SU-DHL-6 (cell line): ENCODE measurements at regions not wholly inside any gene's neighbourhood (a gene's known extent, or its start where the extent isn't known, plus 50 kb on each side); places are given as distances from the start of the nearest gene placed in this dataset.

Experiments
- H2AFZ ChIP-seq: fragments of 200-600 bp; sonication (generic); 2 replicates; pipeline ENCODE4 v1.6.1; 2014; ENCODE audit warnings: low read depth, mild to moderate bottlenecking, moderate library complexity, mixed read lengths, antibody characterized with exemption, low read length; ENCODE audit not compliant: severe bottlenecking
- H3F3A ChIP-seq: fragments of 200-600 bp; shearing (Covaris generic); 2 replicates; pipeline ENCODE4 v1.6.0; 2016; ENCODE audit warnings: antibody characterized with exemption, mild to moderate bottlenecking; ENCODE audit not compliant: insufficient read depth
- H3K27ac ChIP-seq: fragments of 200-600 bp; sonication (generic); 2 replicates; pipeline ENCODE4 v1.5.1; 2016; ENCODE audit warnings: low read depth, mild to moderate bottlenecking, low read length, moderate library complexity, mixed read lengths
- H3K27me3 ChIP-seq: fragments of 200-600 bp; sonication (generic), shearing (Covaris generic); 2 replicates; pipeline ENCODE4 v1.6.0; 2014; ENCODE audit warnings: mild to moderate bottlenecking, low read length
- H3K36me3 ChIP-seq: fragments of 200-600 bp; sonication (generic); 2 replicates; pipeline ENCODE4 v1.6.1; 2014; ENCODE audit warnings: mild to moderate bottlenecking, low read length, mixed read lengths
- H3K4me2 ChIP-seq: fragments of 300-600, 200-600 bp; shearing (Covaris generic), sonication (generic); 2 replicates; pipeline ENCODE4 v1.6.0; 2014; ENCODE audit warnings: low read length, low read depth, mild to moderate bottlenecking; ENCODE audit not compliant: poor library complexity, severe bottlenecking
- H3K4me3 ChIP-seq: fragments of 200-600 bp; sonication (generic); 2 replicates; pipeline ENCODE4 v1.5.1; 2014; ENCODE audit warnings: antibody characterized with exemption, low read length, mild to moderate bottlenecking, mixed read lengths; ENCODE audit not compliant: insufficient read depth, poor library complexity, severe bottlenecking
- H3K79me2 ChIP-seq: fragments of 200-600 bp; sonication (generic); 2 replicates; pipeline ENCODE4 v1.6.1; 2014; ENCODE audit warnings: mild to moderate bottlenecking, low read length, moderate library complexity; ENCODE audit not compliant: insufficient read depth
- H3K9ac ChIP-seq: fragments of 200-600 bp; sonication (generic); 2 replicates; pipeline ENCODE4 v1.7.0; 2014; ENCODE audit warnings: mild to moderate bottlenecking, low read length
- H3K9me2 ChIP-seq: fragments of 200-600 bp; sonication (generic); replicated peaks from 2 replicates; pipeline ENCODE4 v1.6.1; 2014; ENCODE audit warnings: low read length; ENCODE audit not compliant: insufficient read depth
- H3K9me3 ChIP-seq: fragments of 200-600 bp; sonication (generic); 2 replicates; pipeline ENCODE4 v1.6.1; 2014; ENCODE audit warnings: low read length, mixed read lengths; ENCODE audit not compliant: insufficient read depth
- H4K20me1 ChIP-seq: fragments of 200-600 bp; sonication (generic); 2 replicates; pipeline ENCODE4 v1.6.1; 2014; ENCODE audit warnings: low read depth, mild to moderate bottlenecking, antibody characterized with exemption, low read length, moderate library complexity, mixed read lengths
- CTCF ChIP-seq: fragments of 200-600 bp; sonication (generic); IDR thresholded peaks from one replicate; pipeline ENCODE4 v1.5.1; 2017; ENCODE audit warnings: antibody characterized with exemption, mild to moderate bottlenecking, low read length, moderate library complexity; ENCODE audit not compliant: insufficient read depth, poor library complexity, severe bottlenecking
- EZH2phosphoT487 ChIP-seq: fragments of 200-600 bp; sonication (generic), shearing (Covaris generic); conservative IDR thresholded peaks from 2 replicates; pipeline ENCODE4 v1.6.1; 2018; ENCODE audit warnings: mild to moderate bottlenecking, antibody characterized with exemption, low read length, moderate library complexity, mixed read lengths

DNA sequence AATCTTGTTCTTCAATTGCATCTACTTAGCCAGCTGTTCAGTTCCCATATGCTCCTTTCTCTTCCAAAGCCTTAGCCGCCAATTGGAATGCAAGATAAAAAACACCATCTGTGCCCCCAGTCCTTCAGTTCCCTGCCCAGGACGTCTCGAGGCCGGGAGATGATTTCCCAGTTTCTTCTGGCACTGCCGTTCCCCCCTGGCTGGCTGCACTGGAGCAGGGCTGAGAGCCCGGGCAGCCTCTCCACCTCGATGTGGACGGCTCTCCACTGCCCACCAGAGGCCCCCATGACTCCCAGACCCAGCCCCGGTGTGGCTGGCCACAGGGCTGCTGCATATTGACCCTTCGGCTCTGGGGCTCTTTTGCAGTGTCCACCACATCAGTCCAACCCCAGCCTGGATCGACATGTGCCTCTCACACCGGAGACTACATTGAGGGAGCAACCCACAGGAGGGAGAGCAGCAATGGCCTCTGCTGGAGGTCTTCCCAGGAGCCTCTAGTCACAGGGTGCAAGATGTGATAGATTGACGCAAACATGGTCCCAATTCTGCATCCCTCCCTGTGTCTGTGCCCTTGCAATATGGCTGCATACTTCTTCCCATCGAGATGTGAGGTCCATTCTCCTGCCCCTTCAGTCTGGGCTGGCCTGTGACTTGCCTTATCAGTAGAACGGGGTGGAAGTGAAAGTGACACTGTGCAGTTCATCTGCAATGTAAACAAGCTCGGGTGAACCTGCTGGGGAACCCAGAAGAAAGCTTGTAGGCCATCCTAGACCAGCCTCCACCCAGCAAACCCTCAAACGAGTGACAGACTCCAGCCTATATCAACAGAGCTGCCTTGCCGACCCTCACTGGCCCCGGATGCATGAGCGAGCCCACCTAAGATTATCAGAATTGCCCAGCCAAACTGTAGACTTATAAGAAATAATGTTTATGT lies 52.3 kb upstream of the PRR20G start:
- no peak overlapping the region for H3K27ac ChIP-seq
- H2AFZ ChIP-seq, result no peak overlapping the region
- no peaks in the 10 kb centered on the region for H3K9me2 ChIP-seq
- no peaks in the 10 kb centered on the region for H3K36me3 ChIP-seq
- H3F3A ChIP-seq, result no peaks in the 10 kb centered on the region
- no peak overlapping the region for H3K9ac ChIP-seq
- no peaks in the 10 kb centered on the region for H3K9me3 ChIP-seq
- no peak overlapping the region for H3K4me2 ChIP-seq
- 0 out of 2 replicates have a peak, but pooled peaks cover 6% of the 10 kb centered on the region for H3K27me3 ChIP-seq
- H3K4me3 ChIP-seq, result no peak overlapping the region
- TF ChIP-seq EZH2phosphoT487, result no peak
- TF ChIP-seq CTCF, result no peak
- H3K79me2 ChIP-seq, result no peaks in the 10 kb centered on the region
- no peaks in the 10 kb centered on the region for H4K20me1 ChIP-seq

DNA sequence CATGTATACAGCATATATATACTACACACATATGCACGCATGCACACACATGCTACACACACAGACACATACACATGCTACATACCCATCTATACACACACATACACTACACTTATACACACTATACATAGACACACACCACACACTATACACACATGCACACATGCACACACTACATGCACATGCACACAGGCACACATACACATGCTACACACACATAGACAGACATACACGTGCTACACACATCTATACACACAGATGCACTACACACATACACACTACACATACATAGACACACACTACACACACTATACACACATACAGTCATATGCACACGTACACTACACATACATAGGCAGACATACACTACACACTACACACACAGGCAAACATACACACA lies 51.2 kb upstream of the PRR20G start:
- Histone ChIP-seq H3K36me3 (no peaks in the 10 kb centered on the region), H3K79me2 (no peaks in the 10 kb centered on the region), H3K9me2 (no peaks in the 10 kb centered on the region), H3K27ac (no peak overlapping the region), H2AFZ (no peak overlapping the region), H3K4me2 (no peak overlapping the region), H3K9me3 (no peaks in the 10 kb centered on the region), H3K4me3 (no peak overlapping the region), H3F3A (no peaks in the 10 kb centered on the region), H4K20me1 (no peaks in the 10 kb centered on the region), H3K9ac (no peak overlapping the region), H3K27me3 (0 out of 2 replicates have a peak, but pooled peaks cover 3% of the 10 kb centered on the region)
- TF ChIP-seq EZH2phosphoT487 (no peak), CTCF (no peak)

DNA sequence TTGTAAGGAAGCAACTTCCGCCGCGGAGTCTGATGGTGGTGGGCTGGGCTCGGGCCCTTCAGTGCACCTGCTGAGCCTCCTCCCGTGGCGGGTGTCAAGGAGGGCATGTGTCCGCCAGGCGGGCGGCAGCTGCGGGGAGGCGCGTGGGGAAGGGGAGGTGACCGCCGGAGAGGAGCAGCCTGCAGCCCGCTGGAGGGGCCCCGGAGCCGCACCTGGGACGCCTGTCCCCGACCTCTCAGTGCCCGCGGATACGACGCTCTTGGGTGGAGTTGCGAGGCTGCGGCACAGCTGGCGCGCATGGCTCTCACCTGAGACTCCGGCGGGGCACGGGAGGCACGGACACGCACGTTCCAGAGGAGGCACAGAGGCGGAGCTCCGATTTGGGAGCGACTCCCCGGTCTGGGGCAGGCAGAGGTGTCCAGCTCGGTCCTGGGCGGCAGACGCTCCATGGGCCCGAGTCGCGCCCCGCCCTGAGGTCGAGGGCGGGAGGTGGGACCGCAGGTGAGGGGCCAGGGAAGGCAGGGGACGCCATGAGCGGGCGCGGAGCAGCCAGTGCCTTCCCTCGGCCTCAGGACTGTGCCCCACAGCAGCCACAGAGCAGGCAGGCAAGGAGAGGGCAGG lies 50.2 kb upstream of the PRR20G start:
- Histone ChIP-seq H3K9ac (no peak overlapping the region), H3K9me3 (no peaks in the 10 kb centered on the region), H3K4me2 (no peak overlapping the region)

More for the DNA sequence above, 50.2 kb upstream of the PRR20G start:
- Histone ChIP-seq H3K27ac (no peak overlapping the region), H3K79me2 (no peaks in the 10 kb centered on the region), H4K20me1 (no peaks in the 10 kb centered on the region), H3K36me3 (no peaks in the 10 kb centered on the region), H3F3A (no peaks in the 10 kb centered on the region), H2AFZ (no peak overlapping the region), H3K4me3 (no peak overlapping the region), H3K27me3 (no peaks in the 10 kb centered on the region), H3K9me2 (no peaks in the 10 kb centered on the region)
- TF ChIP-seq EZH2phosphoT487, result no peak
